ENCODE measurements at regions not wholly inside any gene's neighbourhood (a gene's known extent, or its start where the extent isn't known, plus 50 kb on each side); places are given as distances from the start of the nearest gene placed in this dataset.
"Not testable (repeated sequence)": the region's sequence is repeated elsewhere in the genome, so short reads cannot be mapped to it uniquely, and the experiment has no call there.

DNA sequence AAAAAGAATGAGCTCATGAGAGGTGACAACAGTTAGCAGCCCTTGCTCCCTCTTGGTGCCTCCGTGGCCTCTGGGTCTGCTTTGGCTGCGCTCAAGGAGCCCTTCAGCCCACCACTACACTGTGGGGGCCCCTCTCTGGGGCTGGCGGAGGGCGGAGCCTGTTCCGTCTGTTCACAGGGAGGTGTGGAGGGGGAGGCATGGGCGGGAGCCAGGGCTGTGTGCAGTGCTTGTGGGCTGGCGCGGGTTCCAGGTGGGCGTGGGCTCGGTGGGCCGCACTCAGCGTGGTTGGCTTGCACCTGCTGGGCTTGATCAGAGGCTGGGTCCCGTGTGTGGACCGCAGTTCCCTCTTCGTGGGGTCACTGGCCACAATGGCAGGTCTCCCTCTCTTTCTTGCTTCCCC lies 953.4 kb upstream of the PRR20A start:
- no peak for FAIRE-seq
- intact Hi-C loops (cut with DNase I) = no loop called here

DNA sequence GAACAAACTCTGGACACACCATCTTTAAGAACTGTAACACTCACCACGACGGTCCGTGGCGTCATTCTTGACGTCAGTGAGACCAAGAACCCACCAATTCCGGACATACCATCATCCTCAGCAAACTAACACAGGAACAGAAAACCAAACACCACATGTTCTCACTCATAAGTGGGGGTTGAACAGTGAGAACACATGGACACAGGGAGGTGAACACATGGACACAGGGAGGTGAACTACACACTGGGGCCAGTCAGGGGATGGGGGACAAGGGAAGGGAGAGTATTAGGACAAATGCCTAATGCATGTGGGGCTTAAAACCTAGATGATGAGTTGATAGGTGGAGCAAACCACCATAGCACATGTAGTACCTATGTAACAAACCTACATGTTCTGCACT lies 952.1 kb upstream of the PRR20A start:
- H3K9me3 ChIP-seq (ENCODE audit: control insufficient read depth in 2 of 3, insufficient read depth in 1 of 3, low read length in 3 of 3); H3K4me1 ChIP-seq (ENCODE audit: control insufficient read depth in 2 of 3, insufficient read depth in 2 of 3, low read depth in 1 of 3, low read length in 3 of 3); H3K27me3 ChIP-seq (ENCODE audit: control insufficient read depth, insufficient read depth, low read length); FAIRE-seq; H3K27ac ChIP-seq (ENCODE audit: low read depth in 2 of 2, low read length in 2 of 2); H3K36me3 ChIP-seq (ENCODE audit: control insufficient read depth in 2 of 3, insufficient read depth in 3 of 3, low read length in 3 of 3); H3K4me3 ChIP-seq (ENCODE audit: low read length in 3 of 3); intact Hi-C loops (cut with DNase I); H3K9ac ChIP-seq (ENCODE audit: low read length in 3 of 3); DNase-seq: not testable (repeated sequence)

More for the DNA sequence above, 953.4 kb upstream of the PRR20A start:
- Histone ChIP-seq H3K4me3 (ENCODE audit: low read length in 3 of 3) (no peak overlapping the region), H3K36me3 (ENCODE audit: control insufficient read depth in 2 of 3, insufficient read depth in 3 of 3, low read length in 3 of 3) (no peaks in the 10 kb centered on the region), H3K9me3 (ENCODE audit: control insufficient read depth in 2 of 3, insufficient read depth in 1 of 3, low read length in 3 of 3) (peaks cover 0 to 2% (median 0%) of the 10 kb centered on the region in 3 donors), H3K9ac (ENCODE audit: low read length in 3 of 3) (no peak overlapping the region), H3K27me3 (ENCODE audit: control insufficient read depth, insufficient read depth, low read length) (no peaks in the 10 kb centered on the region), H3K27ac (ENCODE audit: low read depth in 2 of 2, low read length in 2 of 2) (no peak overlapping the region), H3K4me1 (ENCODE audit: control insufficient read depth in 2 of 3, insufficient read depth in 2 of 3, low read depth in 1 of 3, low read length in 3 of 3) (no peaks in the 10 kb centered on the region)
- peak in 1 of 5 donors; percentile 61 for DNase-seq
- no peak for TF ChIP-seq CTCF (IDR thresholded peaks at IDR 0.05; ENCODE audit: borderline replicate concordance, extremely low read depth, insufficient read depth)

DNA sequence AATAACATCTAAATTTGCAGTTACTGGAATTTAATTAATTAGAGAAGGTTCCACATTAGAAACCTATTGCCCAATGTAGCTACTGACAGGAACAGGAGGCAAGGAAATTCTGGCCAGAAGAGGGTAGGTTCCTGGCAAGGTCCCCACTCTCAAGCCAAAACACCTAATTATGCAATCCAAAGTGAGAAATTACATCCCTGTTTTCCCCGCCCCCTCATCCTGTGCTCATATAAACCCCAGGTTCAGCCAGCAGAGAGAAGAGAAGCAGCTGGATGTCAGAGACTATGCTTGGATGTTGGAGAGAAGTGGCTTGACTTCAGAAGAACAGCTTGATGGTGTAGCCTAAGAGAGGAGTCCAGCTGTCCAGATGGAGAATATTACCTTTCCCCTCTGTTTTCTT lies 951.3 kb upstream of the PRR20A start:
- Histone ChIP-seq H3K36me3 (ENCODE audit: control insufficient read depth in 2 of 3, insufficient read depth in 3 of 3, low read length in 3 of 3) (no peaks in the 10 kb centered on the region), H3K9me3 (ENCODE audit: control insufficient read depth in 2 of 3, insufficient read depth in 1 of 3, low read length in 3 of 3) (no peaks in the 10 kb centered on the region), H3K27ac (ENCODE audit: low read depth in 2 of 2, low read length in 2 of 2) (no peak overlapping the region), H3K9ac (ENCODE audit: low read length in 3 of 3) (no peak overlapping the region), H3K4me1 (ENCODE audit: control insufficient read depth in 2 of 3, insufficient read depth in 2 of 3, low read depth in 1 of 3, low read length in 3 of 3) (no peaks in the 10 kb centered on the region), H3K27me3 (ENCODE audit: control insufficient read depth, insufficient read depth, low read length) (no peaks in the 10 kb centered on the region), H3K4me3 (ENCODE audit: low read length in 3 of 3) (no peak overlapping the region)
- intact Hi-C loops (cut with DNase I) = no loop called here
- no peak for DNase-seq
- no peak for TF ChIP-seq CTCF (IDR thresholded peaks at IDR 0.05; ENCODE audit: borderline replicate concordance, extremely low read depth, insufficient read depth)
- FAIRE-seq = no peak

DNA sequence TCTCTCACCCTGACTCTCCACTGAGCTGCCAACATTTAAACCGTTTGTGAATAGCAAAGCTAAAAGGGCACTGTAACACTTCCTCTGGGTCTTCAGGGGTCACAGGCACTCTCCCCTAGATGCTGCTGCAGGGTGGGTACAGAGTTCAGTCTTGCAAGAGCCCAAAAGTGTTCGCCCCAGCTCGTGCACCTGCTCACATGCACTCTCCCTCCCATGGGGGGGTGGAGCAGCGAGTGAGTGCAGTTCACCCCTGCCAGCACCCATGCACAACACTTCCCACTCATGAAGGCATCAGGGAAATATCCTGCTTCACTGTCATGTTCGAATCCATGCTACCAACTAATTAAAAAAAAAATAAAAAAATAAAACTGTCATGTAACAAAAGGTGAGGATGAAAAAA lies 950.7 kb upstream of the PRR20A start:
- H3K36me3 ChIP-seq (ENCODE audit: control insufficient read depth in 2 of 3, insufficient read depth in 3 of 3, low read length in 3 of 3) = no peaks in the 10 kb centered on the region
- H3K9ac ChIP-seq (ENCODE audit: low read length in 3 of 3) = no peak overlapping the region
- TF ChIP-seq CTCF (IDR thresholded peaks at IDR 0.05; ENCODE audit: borderline replicate concordance, extremely low read depth, insufficient read depth) = no peak
- FAIRE-seq (no peak), DNase-seq (no peak)
- intact Hi-C loops (cut with DNase I) = no loop called here
- H3K9me3 ChIP-seq (ENCODE audit: control insufficient read depth in 2 of 3, insufficient read depth in 1 of 3, low read length in 3 of 3) = no peaks in the 10 kb centered on the region
- no peak overlapping the region for H3K27ac ChIP-seq (ENCODE audit: low read depth in 2 of 2, low read length in 2 of 2)
- H3K4me3 ChIP-seq (ENCODE audit: low read length in 3 of 3) = no peak overlapping the region
- H3K4me1 ChIP-seq (ENCODE audit: control insufficient read depth in 2 of 3, insufficient read depth in 2 of 3, low read depth in 1 of 3, low read length in 3 of 3) = no peaks in the 10 kb centered on the region
- no peaks in the 10 kb centered on the region for H3K27me3 ChIP-seq (ENCODE audit: control insufficient read depth, insufficient read depth, low read length)

All from kidney (tissue), 13 donors.